ENCODE measurements at regions not wholly inside any gene's neighbourhood (a gene's known extent, or its start where the extent isn't known, plus 50 kb on each side); places are given as distances from the start of the nearest gene placed in this dataset.
"Not testable (repeated sequence)": the region's sequence is repeated elsewhere in the genome, so short reads cannot be mapped to it uniquely, and the experiment has no call there.

- not testable (repeated sequence) for TF ChIP-seq CTCF (IDR thresholded peaks at IDR 0.05); ZNF423 (CRISPR knock-in tag; IDR thresholded peaks at IDR 0.05); ESRRA (CRISPR knock-in tag; IDR thresholded peaks at IDR 0.05; ENCODE audit: borderline replicate concordance)
These were observed 1239.5 kb downstream of the OLFM4 start for GRCh38 chr13:54268013-54268695.
